ENCODE measurements at regions not wholly inside any gene's neighbourhood (a gene's known extent, or its start where the extent isn't known, plus 50 kb on each side); places are given as distances from the start of the nearest gene placed in this dataset.

- no peak for DNase-seq
Measured at GRCh38 chr4:123288309-123289025, 108.1 kb upstream of the SPRY1 start.

GRCh38 chr4:123291329-123291728, 105.3 kb upstream of the SPRY1 start:
- DNase-seq = no peak

GRCh38 chr4:123297836-123298235, 98.8 kb upstream of the SPRY1 start:
- DNase-seq = no peak

GRCh38 chr4:123298261-123298660, 98.3 kb upstream of the SPRY1 start:
- no peak for DNase-seq

GRCh38 chr4:123298801-123299200, 97.8 kb upstream of the SPRY1 start:
- DNase-seq = no peak

- no peak for DNase-seq
Measured at GRCh38 chr4:123299212-123299691, 97.3 kb upstream of the SPRY1 start.

DNA sequence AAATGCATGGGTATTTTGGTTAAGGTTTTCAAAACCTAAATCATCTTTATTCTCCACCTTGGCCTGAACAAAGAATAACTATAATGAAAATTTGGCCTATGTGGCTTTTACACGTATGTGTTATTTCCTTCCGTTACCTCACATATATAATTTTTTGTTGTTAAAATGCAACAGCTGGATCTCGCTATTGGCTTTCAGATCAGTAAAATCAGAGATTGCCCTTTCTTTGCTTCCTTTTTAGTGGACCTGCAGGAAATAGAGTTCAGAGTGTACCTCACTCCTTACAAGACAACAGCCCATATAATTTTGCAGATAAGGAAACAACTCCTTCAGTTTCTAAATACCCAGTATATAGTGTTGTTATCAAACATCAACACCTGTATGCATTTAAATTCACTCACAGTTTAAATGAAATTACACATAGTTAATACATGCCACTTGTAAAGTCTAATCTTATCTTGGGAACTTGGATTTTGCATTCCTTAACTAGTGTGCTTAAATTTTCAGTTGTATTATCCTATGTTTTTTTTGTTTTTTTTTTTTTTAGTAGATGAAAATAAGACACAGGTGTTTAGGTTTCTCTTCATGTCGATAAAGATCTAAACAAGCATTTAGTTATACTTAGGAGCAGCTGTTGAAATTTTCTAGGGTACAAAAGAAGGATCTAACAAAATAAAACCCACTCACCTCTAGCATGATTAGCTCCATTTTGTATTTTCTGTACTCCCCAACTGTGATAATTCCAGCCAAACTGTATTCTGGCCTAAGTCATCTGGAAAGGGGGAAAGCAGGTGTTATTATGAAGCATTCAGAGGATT, 96.2 kb upstream of the SPRY1 start:
- DNase-seq = no peak

DNA sequence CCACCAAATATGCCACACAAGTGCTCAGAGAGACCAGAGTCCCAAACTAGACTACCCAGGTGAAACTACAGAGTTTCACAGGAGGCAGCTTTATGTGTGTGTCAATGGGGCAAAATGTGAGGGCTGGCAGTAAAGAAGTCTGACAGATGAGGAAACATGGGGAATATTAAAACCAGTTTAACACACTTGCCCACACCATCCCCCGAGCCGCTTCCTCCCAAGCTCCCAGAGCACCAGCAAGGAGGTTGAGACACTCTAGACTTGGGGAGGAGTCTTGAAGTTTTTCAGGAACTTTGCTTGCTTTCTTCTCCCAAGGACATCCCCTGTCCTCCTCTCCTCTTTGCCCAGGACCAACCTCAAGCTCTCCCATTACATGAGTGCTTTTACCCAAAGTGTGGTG, 94.7 kb upstream of the SPRY1 start:
- no peak for DNase-seq

DNA sequence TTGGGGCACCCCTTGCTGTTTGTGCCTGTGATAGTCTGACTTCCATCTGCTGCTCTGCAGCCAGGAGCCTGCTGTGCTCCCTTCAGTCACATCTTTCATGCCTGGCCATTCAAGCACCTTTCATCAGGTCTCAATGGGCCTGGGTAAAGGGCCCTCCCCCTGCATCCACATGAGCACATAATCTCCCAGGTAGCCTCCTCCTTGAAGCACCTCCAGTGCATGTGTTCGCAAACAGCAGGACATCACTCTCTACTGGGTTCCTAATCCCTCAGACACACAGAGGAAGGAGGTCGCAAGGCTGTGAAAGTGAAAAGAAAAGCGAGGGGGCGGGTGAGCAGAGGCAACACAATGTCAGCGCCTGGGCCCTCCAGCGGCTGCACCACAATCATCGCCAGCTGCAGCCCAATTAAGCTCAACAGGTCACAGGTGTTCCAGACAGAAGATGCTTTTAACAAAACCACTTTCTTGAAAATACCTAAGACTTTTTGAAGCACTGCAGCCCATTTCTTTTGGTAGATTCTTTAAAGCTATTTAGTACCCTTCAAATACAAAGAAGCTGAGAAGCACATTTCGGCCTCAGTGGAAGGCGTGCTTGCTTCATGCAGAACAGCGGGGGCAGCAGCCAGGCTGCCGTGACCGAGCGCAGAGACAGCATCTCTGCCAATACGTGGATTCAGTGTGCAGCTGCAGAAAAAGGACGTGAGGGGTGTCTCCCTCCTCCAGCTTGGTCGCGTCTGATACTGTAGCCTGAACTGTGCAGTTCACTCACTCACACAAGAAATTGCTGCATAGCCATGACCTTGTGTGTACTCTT, 92.2 kb upstream of the SPRY1 start:
- no peak for DNase-seq

- no peak for DNase-seq
Measured at GRCh38 chr4:123305736-123306135, 90.9 kb upstream of the SPRY1 start.

DNA sequence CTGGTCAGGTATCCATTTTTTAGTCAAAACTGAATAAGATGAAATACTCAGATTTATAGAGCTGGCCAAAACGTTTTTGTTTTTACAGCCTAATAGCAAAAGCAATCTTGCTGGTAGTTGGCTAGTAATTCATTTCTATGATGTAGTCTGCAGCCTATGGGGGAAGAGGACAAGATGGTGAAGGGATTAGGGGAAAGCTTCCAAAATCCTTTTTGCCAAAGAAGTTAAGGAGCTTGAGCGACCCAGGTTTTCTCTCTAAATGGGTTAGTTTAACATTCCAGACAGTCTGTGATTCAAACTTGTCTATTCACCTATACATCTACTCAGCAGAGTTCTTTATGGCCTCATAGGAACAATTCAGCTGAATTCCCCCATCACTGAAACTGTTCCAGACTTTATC, 89.8 kb upstream of the SPRY1 start:
- no peak for DNase-seq

DNA sequence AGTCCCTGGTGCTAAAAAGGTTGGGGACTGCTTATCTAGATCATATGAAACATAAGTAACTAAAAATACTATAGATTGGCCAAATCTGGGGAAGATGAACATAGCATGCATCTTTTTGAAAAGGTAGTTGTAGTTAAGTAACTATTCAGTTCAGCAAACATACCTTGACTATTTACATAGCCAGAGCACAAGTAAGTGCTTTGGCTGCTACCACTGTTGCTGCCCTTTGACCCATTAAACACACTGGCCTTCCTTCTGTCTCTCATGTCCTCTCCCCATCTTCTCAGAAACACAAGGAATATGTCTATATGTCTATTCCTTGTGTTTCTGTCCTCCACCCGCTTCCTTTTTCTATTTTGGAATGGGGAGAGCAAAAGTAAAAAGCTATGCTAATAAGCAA, 87.9 kb upstream of the SPRY1 start:
- no peak for DNase-seq

DNA sequence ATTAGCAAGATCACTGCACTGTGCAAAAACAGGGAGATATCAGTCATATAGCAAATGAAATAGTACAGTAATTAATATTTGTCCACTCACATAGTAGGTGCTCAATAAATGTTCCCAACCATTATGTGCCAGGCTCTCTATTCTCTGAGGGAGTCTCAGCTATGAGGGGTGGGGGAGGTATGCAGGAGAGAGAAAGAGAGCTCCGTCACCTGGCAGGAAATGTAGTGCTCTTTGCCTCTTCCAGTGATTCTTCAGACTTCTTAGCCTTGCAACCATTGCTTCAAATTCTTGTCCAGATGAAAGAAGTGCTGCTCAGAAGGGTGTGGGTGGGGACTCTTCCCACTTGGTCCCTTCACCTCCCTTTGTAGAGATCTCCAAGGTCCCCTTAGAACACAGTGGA, 84.5 kb upstream of the SPRY1 start:
- no peak for DNase-seq

DNA sequence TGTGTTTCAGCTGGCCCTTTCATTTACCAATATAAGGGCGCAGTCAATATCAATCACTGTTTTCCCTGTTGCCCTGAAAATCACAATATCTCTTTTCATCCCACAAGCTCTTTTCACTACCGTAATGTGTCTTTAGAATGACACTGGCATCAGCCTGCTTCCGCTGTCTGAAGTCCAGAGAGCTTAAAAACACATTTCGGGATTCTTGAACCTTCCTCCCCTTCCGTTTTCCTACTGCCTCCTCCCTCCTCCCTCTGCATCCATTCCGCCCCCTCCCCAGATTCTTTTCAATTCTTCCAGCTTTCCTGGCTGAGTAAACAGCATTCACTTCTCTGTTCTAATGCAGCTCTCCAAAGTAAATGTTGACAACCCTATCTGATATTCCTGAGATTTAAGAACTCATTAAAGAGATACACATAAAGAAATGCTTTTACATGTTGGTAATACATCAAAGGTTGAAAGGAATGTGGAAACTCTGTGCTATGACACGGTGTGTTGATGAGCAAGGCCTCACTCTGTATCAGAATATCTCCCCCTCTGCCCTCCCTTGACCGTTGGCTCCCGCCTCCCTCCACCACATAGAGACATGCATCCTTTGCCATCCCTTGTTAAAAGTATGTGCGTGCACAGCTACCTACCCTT, 83.5 kb upstream of the SPRY1 start:
- no peak for DNase-seq

DNA sequence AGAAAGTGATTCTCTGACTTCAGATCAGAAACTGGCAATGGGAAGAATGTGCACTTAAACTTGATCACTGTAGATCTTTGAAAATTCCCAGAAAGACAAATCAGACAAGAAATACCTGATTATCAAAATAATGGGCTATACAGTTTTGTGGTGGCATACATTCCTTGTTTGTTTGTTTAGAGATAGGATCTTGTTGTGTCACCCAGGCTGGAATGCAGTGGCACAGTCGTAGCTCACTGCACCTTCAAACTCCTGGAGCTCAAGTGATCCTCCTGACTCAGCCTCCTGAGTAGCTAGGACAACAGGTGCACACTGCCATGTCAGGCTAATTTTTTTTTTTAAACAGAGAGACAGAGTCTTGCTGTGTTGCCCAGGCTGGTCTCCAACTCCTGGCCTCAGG, 81.0 kb upstream of the SPRY1 start:
- DNase-seq = no peak

DNA sequence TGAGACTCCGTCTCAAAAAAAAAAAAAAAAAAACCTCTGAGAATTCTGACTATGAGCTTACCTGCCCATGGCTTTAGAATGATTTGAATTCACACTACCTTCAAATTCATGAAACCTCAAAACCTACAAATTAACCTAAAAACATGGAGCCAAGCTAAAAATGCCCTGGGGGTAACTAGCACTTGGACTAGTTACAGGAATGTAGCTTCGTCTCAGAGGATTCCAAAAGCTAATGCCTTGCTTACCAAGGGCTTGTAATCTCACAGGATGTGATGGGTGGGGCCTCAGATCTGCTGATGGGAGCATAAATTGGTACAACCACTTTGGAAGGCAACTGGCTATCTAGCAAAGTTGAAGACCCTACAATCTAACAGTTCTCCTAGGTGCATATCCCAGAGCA, 79.4 kb upstream of the SPRY1 start:
- no peak for DNase-seq

GRCh38 chr4:123319639-123320038, 77.0 kb upstream of the SPRY1 start:
- no peak for DNase-seq

- DNase-seq = no peak
Measured at GRCh38 chr4:123323998-123324397, 72.6 kb upstream of the SPRY1 start.

GRCh38 chr4:123325241-123325681, 71.3 kb upstream of the SPRY1 start:
- no peak for DNase-seq

- no peak for DNase-seq
Measured at GRCh38 chr4:123327346-123327745, 69.2 kb upstream of the SPRY1 start.

DNA sequence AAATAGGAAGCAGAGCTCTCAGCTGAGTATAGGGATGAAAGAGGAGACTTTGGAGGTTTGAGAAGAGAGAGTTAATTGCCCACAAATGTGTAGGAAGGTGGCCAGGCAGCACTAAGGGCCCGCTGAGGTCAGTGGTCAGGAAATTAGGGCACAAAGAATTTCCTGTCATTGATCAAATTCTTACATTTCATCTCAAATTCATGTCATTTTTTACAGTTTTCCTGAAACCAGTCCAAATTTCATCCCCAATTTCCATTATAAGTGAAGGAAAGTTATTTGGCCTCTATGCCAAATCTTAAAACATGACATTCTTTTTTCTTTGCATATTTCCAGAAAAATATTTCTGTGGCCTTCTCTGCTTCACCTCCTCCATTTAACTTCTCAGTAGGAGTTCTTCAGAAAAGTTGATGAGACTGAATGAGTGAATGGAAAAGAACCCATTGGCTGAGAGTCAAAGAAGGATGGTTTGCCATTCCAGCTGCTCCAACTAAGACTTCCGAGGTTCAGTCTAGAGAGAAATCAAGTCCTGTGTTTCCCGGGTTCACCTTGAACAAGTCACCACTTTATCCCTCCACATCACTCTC, 68.7 kb upstream of the SPRY1 start:
- no peak for DNase-seq

- no peak for DNase-seq
Measured at GRCh38 chr4:123338715-123339114, 57.9 kb upstream of the SPRY1 start.

All from Kasumi-1 (cell line).